ENCODE measurements at regions not wholly inside any gene's neighbourhood (a gene's known extent, or its start where the extent isn't known, plus 50 kb on each side); places are given as distances from the start of the nearest gene placed in this dataset.
"Not testable (repeated sequence)": the region's sequence is repeated elsewhere in the genome, so short reads cannot be mapped to it uniquely, and the experiment has no call there.

DNA sequence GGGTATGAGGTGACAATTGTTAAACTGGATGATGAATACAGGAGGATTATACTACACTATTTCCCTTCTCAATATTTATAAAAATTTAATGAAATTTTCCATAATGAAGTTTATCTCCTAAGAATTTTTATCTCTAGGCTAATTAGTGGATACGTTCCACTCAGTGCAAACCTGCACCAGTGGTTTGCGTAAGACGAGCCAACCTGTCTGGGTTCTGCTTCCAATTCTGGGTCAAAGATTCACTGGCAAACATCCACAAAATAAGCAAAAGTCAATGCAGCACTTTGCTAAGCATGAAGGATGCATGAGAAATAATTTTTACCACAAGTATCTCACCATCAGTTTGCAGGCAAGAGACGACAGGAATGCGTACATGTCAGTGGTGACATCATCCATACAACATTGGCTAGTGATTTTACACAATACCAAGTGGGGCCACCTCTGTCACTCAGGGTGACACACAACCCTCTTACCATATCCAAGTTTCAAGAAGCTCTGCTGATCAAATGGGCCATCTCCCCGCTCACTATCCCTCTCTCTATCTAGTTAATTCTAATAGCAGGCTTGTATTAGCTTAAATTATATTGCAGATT, 51.7 kb downstream of the FAM50B start:
- DNase-seq, result no peak

DNA sequence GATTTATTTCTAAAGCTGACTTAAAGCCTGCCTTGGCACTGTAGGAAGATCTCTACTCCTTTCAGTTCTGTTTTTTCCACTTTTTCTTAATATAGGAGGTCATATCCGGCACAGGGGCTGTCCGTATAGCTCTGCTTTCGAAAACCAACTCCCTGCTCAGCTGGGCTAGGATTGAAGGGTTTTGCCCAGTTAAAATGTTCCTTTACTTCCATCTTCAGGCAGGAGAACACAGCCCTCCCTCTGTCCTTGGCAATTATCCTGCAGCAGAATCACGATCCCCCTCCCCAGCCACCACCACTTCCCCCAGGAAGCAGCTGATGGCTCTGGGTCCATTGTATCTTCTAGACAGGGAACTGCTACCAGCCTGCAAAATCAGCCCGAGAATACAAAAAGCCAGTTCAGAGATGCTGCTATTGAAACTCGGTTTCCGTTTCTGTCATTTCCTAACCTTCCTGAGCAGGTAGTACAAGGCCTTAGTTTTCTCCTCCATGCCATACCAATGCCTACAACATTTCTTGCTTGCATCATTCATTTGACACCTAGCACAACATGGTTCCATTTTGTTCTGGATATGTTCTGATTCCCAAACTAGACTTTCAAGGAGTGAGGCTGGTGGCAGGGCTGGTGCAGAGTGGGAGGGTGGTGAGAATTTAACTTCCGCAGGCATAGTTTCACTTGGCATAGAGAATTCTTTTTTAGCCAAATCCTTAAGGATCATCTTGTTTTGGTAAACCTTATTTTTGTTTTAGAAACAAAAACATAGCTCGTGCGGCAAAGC, 53.9 kb downstream of the FAM50B start:
- DNase-seq, result no peak

DNA sequence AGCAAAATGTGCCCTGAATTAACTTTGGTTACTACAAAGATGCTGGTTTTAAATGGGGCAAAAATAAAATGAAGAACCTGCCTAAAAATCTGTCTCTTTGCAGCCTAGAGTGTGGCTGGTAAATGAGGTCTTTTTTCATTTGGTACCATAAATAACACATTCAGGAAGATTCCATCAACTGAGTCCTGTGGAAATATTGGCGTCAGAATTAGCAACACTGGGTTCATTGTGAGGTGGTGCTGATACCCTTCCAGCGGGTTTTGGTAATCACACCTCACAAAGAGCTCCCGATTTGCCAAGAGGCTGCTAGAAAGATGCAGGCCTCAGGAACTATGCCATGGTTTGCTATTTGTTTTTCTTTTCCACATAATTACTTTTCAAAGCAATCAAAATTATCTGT, 55.3 kb downstream of the FAM50B start:
- no peak for DNase-seq

DNA sequence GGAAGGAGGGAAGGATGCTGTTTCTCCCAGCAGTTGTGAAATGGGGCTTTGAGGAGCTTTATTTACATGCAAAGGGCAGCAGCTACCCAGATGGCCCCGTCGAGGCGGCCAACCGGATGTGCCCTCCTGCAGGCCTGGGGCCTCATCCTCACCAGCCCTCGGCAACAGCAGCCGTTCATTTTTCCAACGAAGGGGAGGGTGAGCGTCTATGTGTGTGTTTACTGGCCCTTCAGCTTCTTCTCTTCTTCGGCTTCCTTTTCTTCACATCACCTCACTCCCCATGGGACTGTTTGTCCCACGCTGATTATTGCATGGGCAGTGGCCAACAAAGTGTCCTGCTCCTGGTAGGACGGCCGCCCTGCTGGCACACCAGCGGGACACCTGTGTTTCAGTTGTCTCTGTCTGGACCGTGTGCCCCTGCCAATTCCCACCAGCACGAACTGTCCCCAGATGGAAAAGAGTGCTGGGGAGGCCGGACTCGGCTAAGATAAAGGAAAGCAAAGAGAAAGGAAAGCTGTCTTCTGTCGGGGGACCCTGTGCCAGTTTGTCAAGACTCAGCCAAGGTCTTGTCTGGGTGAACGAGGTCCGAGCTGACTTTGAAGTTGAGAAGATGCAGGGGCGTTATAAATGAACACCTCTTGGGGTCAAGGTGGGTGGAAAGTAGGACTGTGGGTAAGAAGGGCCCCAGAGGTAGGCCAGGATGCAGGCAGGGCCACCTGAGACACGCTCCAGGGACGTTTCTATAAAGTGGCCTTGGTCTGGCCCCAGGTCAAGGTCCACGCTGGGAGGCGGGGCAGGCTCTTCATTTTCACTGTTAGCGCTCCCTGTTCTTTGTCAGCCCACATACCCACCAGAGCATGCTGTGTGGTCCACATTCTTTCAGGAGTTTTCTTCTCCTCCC, 57.0 kb downstream of the FAM50B start:
- no peak for DNase-seq

DNA sequence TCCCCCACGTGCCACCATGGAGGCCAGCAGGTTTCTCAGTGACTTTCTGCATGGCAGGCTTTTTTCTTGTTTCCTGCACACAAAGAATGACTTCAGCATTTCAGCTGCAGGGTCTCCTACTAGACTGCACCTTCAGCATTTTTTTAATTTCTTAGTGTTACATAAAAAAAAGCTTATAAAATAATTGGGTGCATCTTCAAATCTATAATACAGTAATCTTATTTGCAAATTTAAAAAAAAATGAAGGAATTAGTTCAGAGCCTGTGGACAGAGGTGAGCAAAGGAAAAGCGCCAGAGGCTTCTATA, 57.6 kb downstream of the FAM50B start:
- no peak for DNase-seq

DNA sequence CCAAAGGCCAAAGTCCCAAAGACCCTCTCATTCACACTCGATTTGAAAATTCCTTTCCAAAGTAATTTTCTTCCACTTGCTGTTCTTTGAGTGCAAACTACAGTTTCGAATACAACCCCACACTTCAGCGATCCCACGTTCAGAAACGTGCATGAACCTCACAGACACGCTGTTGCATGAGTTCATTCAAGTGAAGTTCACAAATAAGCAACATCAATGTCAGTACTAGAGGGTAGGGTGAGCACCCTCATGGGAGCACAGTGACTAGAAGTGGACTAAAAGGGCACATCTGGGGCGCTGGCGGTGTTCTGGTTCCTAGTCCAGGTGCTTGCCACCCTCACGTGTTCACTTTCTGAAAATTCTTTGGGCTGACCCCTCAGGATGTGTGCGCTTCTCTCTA, 59.0 kb downstream of the FAM50B start:
- no peak for DNase-seq

DNA sequence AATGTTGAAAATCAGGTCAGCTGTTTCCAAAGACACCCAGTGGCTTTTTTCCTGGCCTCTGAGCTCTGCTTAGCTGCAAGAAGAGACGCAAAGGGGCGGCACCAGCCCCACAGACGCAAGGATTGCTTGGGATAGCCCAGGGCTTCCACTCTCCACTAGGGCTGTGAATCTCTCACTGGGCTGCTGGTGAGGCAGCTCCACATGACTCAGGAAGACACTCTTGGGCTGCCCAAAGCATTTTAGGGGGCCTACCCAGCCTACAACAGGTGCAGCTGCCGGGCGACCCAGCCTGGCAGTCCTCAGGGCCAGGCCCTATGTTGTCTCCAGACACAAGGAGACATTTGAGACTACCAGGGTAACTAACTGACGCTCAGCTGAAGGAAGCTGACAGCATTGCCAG, 59.8 kb downstream of the FAM50B start:
- no peak for DNase-seq

DNA sequence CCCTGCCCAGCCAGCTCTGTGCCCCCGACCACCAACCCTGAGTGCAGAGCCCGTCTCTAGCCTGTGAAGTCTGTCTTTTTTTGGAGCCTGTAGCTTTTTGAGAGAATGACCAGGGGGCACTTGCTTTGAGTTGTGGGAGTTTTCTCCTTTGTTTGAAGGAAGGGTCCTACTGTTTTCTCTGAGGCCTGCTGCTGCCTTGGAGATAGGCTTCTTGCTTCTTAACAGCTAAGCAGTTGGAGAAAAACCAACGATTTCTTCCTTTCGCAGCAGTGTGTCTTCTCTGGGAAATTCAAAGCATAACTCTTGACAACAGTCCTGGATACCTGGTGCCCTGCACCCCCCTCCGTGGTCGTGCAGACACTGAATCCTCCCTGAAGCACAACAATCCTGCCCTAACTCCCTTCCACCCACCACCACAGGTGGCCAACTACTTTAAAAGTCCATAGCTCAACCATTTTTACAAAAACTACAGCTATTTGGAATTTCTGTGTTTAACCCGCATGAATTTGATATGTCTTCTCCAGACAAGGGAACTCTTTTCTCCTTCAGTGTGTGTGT, 61.0 kb downstream of the FAM50B start:
- DNase-seq, result no peak

DNA sequence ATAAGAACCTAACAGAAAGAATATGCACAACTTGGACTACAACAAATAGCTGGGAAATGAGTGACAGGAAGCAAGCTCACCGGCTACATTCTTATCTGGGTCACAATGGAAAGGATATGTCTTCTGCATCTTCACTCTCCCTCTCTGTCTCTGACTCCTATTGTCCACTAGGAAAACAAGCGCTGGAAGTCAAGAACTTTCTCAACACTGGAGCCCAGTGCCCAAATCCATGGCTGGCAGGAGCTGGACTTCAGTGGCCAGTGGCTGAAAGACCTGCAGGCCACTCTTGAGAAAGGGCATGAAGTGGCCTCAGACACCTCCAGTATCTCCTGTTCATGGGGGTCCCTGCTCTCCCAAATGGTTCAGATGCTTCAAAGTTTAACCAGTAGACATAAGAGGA, 62.0 kb downstream of the FAM50B start:
- DNase-seq, result no peak

DNA sequence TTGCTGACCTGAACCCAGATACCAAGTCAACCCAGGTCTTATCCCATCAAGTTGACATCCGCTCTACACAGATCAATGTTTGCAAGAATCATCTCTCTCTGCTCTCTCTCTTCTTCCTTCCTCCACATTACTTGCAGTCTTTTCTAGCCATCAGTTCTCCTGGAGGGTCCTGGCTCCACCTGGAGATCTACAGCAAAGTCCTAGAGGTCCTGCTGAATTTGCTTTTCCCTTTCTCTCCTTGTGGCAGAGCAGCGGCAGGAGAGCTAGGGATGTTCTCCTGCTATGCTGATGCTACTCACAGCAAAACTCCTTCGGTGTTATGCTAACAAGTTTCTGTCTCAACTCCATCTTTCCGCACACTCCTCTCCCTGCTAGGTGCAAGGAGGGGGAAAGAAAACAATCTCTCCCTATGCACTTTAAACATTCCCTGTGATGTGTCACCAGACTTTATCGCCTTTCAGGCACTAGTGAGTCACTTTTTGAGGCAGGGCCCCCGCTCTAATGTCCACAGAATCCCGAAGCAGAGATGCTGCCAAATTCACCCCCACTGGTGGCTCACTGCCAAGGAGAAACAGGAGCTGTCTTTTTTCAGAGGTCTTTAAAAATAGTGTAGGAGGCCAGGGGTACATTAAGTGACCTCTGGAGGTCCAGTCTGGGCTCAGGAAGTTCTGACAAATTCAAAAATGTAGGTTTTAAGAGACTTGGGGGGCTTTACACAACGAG, 62.6 kb downstream of the FAM50B start:
- DNase-seq, result peak; percentile 1

DNA sequence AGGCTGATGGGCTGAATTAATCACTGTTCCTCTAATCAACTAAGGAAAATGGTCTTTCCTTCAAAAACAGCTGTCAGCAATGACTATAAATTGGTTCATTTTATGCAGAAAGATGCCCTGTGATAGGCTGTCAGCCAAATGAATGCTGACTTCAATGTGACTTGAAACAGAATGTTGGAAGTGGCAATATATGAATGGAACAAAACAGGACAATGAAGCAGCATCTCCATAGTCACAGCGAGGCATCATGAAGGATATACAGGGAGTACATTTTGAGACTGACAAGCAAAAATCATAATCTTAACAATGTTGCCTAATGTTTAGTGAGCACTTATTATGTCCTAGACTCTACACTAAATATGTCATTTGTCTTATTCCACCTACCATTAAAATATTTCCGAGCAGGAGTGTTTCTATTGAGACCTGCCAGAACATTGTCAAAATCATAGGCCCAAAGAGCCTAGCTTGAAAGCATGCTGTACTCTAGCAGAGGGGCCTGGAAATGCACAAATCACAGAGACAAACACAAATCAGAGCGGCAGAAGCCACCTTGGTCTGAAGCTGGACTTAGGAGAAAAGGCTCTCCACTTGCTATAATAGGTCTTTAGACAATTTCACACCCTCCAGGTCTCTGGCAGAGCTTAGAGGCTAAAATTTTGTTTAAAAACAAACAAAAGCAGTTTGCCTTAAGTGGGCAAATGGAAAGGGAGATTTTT, 63.3 kb downstream of the FAM50B start:
- no peak for DNase-seq

DNA sequence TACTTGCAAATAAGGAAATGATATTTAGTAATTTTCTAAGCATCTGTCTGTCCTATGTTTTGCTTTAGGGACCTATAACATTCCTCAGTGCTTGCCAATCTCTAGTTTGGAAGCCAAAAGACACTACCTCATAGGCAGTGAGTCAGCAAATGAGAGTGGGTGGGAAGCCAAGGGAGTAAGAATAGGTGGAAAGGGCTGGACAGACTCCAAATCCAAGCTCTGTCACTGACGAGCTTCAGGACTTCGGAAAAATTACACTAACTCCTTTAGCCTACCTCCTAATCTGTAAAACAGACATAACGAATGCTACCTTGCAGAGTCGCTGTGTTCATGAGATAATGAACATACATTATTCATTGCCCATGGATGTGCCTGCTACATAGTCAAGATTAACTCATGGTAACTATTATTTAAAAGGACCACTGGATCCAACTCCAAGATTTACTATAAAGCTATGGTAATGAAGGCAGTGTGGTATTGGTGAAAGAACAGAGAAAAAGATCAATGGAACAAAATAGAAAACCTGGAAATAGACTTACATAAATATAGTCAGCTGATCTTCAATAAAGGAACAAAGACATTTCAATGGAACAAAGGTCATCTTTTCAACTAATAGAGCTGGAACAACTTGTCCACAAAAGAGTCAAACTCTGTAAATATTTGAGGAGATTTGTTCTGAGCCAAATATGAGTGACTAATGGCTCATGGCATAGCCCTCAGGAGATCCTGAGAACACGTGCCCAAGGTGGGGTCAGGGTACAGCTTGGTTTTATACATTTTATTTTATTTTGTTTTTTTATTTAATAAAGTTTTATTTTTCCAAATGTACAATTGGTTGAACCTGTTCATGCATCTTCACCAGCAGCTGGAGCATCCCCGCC, 64.1 kb downstream of the FAM50B start:
- peak; percentile 24 for DNase-seq

DNA sequence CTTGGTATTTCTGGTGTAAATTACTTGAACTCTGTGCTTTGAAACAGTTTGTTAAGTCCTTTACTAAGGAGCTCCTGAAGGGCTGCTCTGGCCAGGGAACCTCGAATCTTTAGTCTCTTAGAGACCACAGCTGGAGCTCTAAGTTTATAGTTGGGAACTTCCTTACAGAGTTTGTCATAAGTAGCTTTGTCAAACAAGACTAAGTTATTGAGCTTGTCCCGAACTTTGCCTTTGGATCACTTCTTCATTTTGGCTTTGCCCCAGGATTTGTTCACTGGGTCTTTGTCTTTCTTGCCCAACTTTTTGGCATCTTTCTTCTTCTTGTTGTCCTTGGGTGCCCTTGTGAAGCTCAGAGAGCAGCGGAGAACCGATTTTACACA, 64.8 kb downstream of the FAM50B start:
- no peak for DNase-seq

DNA sequence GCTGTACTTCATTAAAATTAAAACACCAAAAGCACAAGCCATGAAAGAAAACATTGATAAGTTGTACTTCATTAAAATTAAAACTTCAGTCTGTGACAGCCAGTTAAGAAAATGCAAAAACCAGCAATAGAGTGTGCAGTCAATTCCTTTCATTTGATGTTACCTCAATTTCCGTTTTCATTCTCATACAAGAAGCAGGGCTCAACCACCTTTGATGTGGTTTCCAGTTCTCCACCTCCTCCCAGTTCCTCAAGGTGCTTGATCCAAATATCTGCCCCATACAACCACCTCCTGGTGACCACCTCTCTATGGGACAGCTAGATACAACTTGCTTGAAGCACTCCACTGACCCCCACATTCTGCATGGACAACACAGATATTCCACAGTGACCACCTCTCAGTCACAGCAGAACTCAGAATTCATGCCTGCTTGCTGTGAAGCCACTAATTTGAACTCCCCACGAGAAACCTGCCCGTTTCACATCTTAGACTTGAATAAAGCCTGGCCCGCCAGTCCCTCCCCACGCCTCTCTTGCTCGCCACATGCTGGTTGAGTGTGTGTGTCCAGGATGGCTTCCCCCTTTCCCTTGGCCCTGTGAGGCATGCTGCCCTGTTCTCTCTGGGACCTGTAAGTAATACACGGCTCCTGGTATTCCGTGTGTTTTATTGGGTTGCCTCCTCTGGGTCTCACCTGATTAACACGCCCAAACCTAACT, 66.1 kb downstream of the FAM50B start:
- DNase-seq, result no peak

DNA sequence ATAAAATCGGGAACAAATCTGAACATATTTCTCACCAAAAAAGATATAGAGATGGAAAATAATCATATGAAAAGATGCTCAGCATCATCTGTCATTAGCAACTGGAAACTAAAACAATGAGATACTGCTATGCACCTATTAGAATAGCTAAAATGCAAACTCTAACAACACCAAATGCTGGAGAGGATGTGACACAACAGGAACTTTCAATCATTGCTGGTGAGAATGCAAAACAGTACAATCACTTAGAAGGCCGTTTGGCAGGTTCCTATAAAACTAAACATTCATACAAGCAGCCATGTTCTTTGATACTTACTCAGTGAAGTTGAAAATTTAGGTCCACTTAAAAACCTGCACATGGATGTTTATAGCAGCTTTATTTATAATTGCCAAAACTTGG, 67.0 kb downstream of the FAM50B start:
- DNase-seq, result no peak

DNA sequence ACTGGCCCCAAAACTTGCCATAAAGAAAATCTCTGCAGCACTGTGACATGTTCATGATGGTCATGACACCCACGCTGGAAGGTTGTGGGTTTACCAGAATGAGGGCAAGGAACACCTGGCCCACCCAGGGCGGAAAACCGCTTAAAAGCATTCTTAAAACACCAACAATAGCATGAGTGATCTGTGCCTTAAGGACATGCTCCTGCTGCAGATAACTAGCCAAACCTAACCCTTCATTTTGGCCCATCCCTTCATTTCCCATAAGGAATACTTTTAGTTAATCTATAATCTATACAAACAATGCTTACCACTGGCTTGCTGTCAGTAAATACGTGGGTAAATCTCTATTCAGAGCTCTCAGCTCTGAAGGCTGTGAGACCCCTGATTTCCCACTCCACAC, 67.6 kb downstream of the FAM50B start:
- DNase-seq, result not testable (repeated sequence)

DNA sequence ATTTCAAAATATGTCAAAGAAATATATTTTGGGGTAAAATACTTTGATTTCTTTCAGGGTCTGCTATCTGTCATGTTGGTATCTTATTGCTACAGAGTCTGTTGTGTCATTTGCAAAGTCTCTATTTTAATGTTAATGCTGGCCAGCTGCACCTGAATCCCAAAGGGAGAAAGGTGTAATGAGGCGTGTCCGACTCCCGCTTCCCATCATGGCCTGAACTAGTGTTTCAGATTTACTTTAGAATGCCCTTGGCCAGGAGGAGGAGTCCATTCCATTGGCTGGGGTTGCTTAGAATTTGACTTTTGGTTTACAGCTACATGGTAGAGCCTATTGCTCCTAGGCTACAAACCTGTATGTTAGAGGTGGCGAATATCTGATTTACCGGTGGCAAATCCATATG, 69.3 kb downstream of the FAM50B start:
- DNase-seq, result peak; percentile 3

DNA sequence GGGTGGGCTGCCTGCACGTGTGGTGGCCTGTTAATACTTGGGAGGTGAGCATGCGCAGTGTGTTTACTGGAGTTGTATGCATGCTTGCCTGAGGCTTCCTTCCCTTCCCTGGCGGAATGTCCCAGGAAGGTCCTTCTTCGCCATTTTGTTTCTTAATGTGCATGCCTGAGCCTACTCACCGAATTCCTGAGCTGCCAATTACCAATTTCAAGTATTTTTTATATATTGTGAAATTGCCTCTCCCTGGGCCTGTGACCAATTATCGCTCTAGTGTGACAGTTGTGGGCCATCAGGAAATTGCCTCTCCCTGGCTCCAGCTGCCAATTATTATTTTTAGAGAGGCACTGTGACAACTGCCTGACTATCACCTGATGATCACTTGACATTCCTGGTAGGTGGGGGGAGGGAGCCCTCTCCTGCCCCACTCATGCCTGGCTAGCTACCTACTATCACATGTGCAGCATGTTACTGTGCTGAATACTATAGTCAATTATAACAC, 70.0 kb downstream of the FAM50B start:
- no peak for DNase-seq

DNA sequence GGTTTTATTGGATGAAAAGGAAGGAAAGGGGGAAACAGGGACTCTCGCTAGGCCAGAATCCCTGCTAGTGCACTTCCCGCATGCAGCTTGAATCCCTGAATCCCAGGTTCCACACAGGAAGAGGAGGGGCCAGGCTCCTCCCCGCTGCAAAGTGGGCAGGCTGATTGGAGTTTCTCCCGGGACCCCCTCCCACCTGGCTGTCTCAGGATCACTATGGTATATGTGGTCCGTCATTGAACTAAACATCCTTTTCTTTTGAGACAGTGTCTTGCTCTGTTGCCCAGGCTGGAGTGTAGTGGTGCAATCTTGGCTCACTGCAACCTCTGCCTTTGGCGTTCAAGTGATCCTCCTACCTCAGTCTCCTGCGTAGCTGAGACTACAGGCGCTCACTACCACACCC, 70.7 kb downstream of the FAM50B start:
- DNase-seq, result no peak

DNA sequence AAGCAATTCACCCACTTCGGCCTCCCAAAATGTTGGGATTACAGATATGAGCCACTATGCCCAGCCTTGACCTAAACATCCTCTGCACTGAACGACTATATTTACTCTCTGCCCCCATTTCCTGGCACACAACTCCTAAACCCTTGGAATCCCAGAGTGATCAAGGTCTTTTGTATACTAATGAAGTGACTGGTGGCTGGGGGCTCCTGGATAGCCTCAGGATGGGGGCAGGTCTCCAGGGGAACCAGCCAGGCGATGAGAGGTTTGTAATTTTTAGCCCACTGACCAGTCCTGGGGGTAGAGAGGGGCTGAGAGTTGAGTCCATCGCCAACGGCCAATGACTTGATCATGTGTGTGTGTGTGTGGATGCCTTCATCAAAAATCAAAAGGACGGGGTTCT, 71.1 kb downstream of the FAM50B start:
- DNase-seq, result no peak

DNA sequence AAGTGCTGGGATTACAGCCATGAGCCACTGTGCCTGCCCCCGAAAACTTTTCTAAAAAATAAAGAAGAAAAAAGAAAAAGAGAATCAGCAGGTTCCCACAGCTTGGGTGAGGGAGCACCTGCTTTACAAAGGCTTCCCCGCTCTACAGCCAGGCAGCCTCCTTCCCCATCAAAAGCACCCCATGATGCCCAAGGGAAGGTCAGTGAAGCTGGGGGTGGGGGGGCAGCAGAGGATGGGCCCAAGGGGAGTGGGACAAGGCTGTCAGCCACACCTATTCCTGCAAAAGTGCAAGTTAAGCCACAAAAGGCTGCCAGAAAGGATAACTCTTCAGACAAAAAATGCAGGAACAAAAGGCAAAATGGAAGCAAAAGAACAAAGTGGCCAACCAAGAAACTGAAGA, 72.5 kb downstream of the FAM50B start:
- DNase-seq, result no peak

All from NCI-H1092 treated with DMSO at 0.1 percent for 48 hours (cell line).